GM12878 (cell line): ENCODE measurements at regions not wholly inside any gene's neighbourhood (a gene's known extent, or its start where the extent isn't known, plus 50 kb on each side); places are given as distances from the start of the nearest gene placed in this dataset.

Experiments used
- ATAC-seq: fragments of 200-7000 bp; cut with Tn5 transposase; 3 replicates; pipeline ENCODE4 v1.9.1; 2020; ENCODE audit warnings: mild to moderate bottlenecking, moderate library complexity
- BruUV-seq: library from RNA; stranded (reverse); fragments of 400-500 nt; replicated peaks from 2 replicates; lab custom pipeline; 2021; lab: Mats Ljungman, UMichigan
- CTCF ChIA-PET: fragments of 300-600 bp; sonication (Branson Sonifier 250); formaldehyde crosslinking; extraction: SDS; loops from one replicate; lab custom pipeline; 2021; ENCODE audit warnings: inconsistent platforms; lab: Yijun Ruan, JAX
- POLR2A ChIA-PET: fragments of 350-600 bp; formaldehyde crosslinking; extraction: SDS; loops from one replicate; lab custom pipeline; 2021; ENCODE audit warnings: inconsistent platforms; lab: Charles Lee
- RAD21 ChIA-PET: fragments of 300-600 bp; sonication (Branson Sonifier 250); formaldehyde crosslinking; loops from one replicate; lab custom pipeline; 2023; ENCODE audit warnings: antibody characterized with exemption; ENCODE audit not compliant: unreplicated experiment; lab: Charles Lee
- SMC1A ChIA-PET: fragments of 300-600 bp; sonication (Branson Sonifier 250); formaldehyde crosslinking; loops from one replicate; lab custom pipeline; 2023; ENCODE audit not compliant: unreplicated experiment, uncharacterized antibody; lab: Charles Lee
- DNase-seq: peaks from one replicate; pipeline ENCODE4 v3.0.0-alpha.2; 2011; ENCODE audit warnings: low read depth, low spot score
- FAIRE-seq: peaks from 3 replicates; lab custom pipeline; 2011; peaks lifted over from hg19 to GRCh38; lab: Jason Lieb, UNC
- H2AFZ ChIP-seq: 2 replicates; pipeline ENCODE4 v1.6.0; 2011; ENCODE audit warnings: low read depth, low read length, control low read depth; ENCODE audit not compliant: control insufficient read depth
- H3K27ac ChIP-seq: 2 replicates; pipeline ENCODE4 v1.5.1; 2011; ENCODE audit warnings: control low read depth; ENCODE audit not compliant: control insufficient read depth, insufficient read depth
- H3K27me3 ChIP-seq, 2 experiments: replicated peaks in 1 of 2; 2 replicates each; pipeline versions ENCODE4 v1.6.0 to v1.6.1; 2011; ENCODE audit warnings: low read length in 1 of 2; ENCODE audit not compliant: control insufficient read depth in 2 of 2, insufficient read depth in 2 of 2
- H3K36me3 ChIP-seq, 2 experiments: 2 replicates each; pipeline ENCODE4 v1.5.1; 2011; ENCODE audit warnings: low read length in 1 of 2; ENCODE audit not compliant: control insufficient read depth in 2 of 2, insufficient read depth in 2 of 2
- H3K4me1 ChIP-seq: 2 replicates; pipeline ENCODE4 v1.6.1; 2011; ENCODE audit warnings: mild to moderate bottlenecking, low read length, moderate library complexity, mixed read lengths; ENCODE audit not compliant: control insufficient read depth, insufficient read depth
- H3K4me2 ChIP-seq: 2 replicates; pipeline ENCODE4 v1.6.0; 2011; ENCODE audit warnings: control low read depth; ENCODE audit not compliant: control insufficient read depth, insufficient read depth
- H3K4me3 ChIP-seq: fragments of 200-600 bp; sonication (generic); 2 replicates; pipeline ENCODE4 v1.5.1; 2016
- H3K79me2 ChIP-seq: 2 replicates; pipeline ENCODE4 v1.6.0; 2011; ENCODE audit warnings: low read length; ENCODE audit not compliant: control insufficient read depth, insufficient read depth
- H3K9ac ChIP-seq: 2 replicates; pipeline ENCODE4 v1.8.0; 2011; ENCODE audit warnings: low read length, control low read depth, mixed read lengths; ENCODE audit not compliant: control insufficient read depth, insufficient read depth
- H3K9me3 ChIP-seq: replicated peaks from 3 replicates; pipeline ENCODE4 v1.5.1; 2011; ENCODE audit warnings: mild to moderate bottlenecking, low read length; ENCODE audit not compliant: control insufficient read depth, insufficient read depth
- H4K20me1 ChIP-seq: 2 replicates; pipeline ENCODE4 v1.6.0; 2011; ENCODE audit not compliant: control insufficient read depth, insufficient read depth
- MEF2B ChIP-seq: fragments of 450-650 bp; IDR thresholded peaks from 2 replicates; pipeline ENCODE4 v1.6.1; 2018; ENCODE audit warnings: mild to moderate bottlenecking, moderate library complexity; ENCODE audit not compliant: partially characterized antibody, poor library complexity, severe bottlenecking
- NFYA ChIP-seq: IDR thresholded peaks from 2 replicates; pipeline ENCODE4 v1.6.1; 2011; ENCODE audit warnings: low read depth, mild to moderate bottlenecking, low read length, improper control_type of control experiment, borderline replicate concordance
- RB1 ChIP-seq: fragments of 450-650 bp; formaldehyde crosslinking; IDR thresholded peaks from 2 replicates; pipeline ENCODE4 v1.6.1; 2017; ENCODE audit warnings: mild to moderate bottlenecking, borderline replicate concordance
- SMAD1 ChIP-seq: fragments of 450-650 bp; IDR thresholded peaks from 2 replicates; pipeline ENCODE4 v1.6.1; 2018; ENCODE audit warnings: mild to moderate bottlenecking, low read depth; ENCODE audit not compliant: partially characterized antibody
- SMC3 ChIP-seq: IDR thresholded peaks from 2 replicates; pipeline ENCODE4 v1.6.1; 2011; ENCODE audit warnings: low read length, improper control_type of control experiment, borderline replicate concordance
- SREBF2 ChIP-seq: IDR thresholded peaks from 2 replicates; pipeline ENCODE4 v1.6.1; 2012; ENCODE audit warnings: mild to moderate bottlenecking, low read length
- SUPT20H ChIP-seq: IDR thresholded peaks from 2 replicates; pipeline ENCODE4 v1.6.1; 2011; ENCODE audit warnings: low read depth, mild to moderate bottlenecking, low read length, moderate library complexity, borderline replicate concordance; ENCODE audit not compliant: control insufficient read depth
- TCF7 ChIP-seq: IDR thresholded peaks from 2 replicates; pipeline ENCODE4 v1.6.1; 2014; ENCODE audit warnings: antibody characterized with exemption, borderline replicate concordance
- ZNF622 ChIP-seq: fragments of 450-650 bp; IDR thresholded peaks from 2 replicates; pipeline ENCODE4 v1.6.1; 2017; ENCODE audit warnings: mild to moderate bottlenecking, inconsistent platforms
- WGBS: methylation state at CpG from one replicate; pipeline ENCODE4 v1.1.6; 2016; ENCODE audit warnings: low lambda C conversion rate; ENCODE audit not compliant: insufficient replicate concordance, insufficient coverage; ENCODE audit errors: missing lambda C conversion rate; 5-methylcytosine and 5-hydroxymethylcytosine counted together
- in situ Hi-C: fragments of 300-500 bp; cut with MboI; formaldehyde crosslinking; loops from 9 replicates; pipeline ENCODE4 v1.14.3; 2018; ENCODE audit warnings: mixed read lengths
- intact Hi-C: fragments of 100-400 bp; cut with micrococcal nuclease; formaldehyde crosslinking; loops from one replicate; pipeline ENCODE4 v1.14.2; 2022; ENCODE audit not compliant: unreplicated experiment
- TF ChIP-seq, protein P1 (sequence below): IDR thresholded peaks from 2 replicates; pipeline ENCODE4 v1.6.1; 2012; ENCODE audit warnings: low read depth, low read length, improper control_type of control experiment
- TF ChIP-seq, protein P2 (sequence below): fragments of 450-650 bp; IDR thresholded peaks from 2 replicates; pipeline ENCODE4 v1.6.1; 2016; ENCODE audit warnings: mild to moderate bottlenecking
- TF ChIP-seq, protein P3 (sequence below): fragments of 450-650 bp; formaldehyde crosslinking; IDR thresholded peaks from 2 replicates; pipeline ENCODE4 v1.4.0; 2022; ENCODE audit warnings: mild to moderate bottlenecking, moderate library complexity
- TF ChIP-seq, protein P4 (sequence below): fragments of 450-650 bp; IDR thresholded peaks from 2 replicates; pipeline ENCODE4 v1.6.1; 2016; ENCODE audit warnings: mild to moderate bottlenecking
- TF ChIP-seq, protein P5 (sequence below): fragments of 450-650 bp; IDR thresholded peaks from 2 replicates; pipeline ENCODE4 v1.6.1; 2017; ENCODE audit warnings: mild to moderate bottlenecking
- TF ChIP-seq, protein P6 (sequence below): fragments of 450-650 bp; IDR thresholded peaks from 2 replicates; pipeline ENCODE4 v1.6.1; 2017; ENCODE audit warnings: borderline replicate concordance

DNA sequence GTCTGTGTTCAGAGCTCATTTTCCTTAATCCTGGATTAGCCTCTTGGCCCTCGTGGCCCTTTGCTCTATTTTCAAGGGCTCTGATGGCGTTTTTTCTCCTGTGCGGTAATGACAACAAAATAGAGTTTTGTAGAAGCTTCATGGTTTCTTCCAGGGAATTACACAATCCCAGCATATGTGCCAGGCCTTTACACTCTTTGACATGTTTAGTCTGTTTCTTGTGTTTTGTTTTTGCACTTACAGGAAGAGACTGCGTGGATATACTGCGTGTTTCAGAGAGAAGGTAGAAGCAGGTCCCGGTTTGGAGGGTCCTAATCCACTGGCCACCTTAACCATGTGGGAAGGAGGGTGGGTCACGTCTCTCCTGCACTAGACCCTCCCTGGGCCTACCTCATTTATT is 400.2 kb upstream of the IRX4 start:
- no peak for DNase-seq
- H3K4me2 ChIP-seq = no peak overlapping the region
- ChIA-PET POLR2A (no interaction called here), CTCF (no interaction called here), RAD21 (no interaction called here), SMC1A (no interaction called here)
- no peaks in the 10 kb centered on the region for H3K27me3 ChIP-seq
- no peak for FAIRE-seq
- in situ Hi-C loops (no loop called here), intact Hi-C loops (no loop called here)
- H3K36me3 ChIP-seq = no peaks in the 10 kb centered on the region
- H3K27ac ChIP-seq = no peak overlapping the region
- no peaks in the 10 kb centered on the region for H4K20me1 ChIP-seq
- H3K9ac ChIP-seq = no peak overlapping the region
- no peaks in the 10 kb centered on the region; the same call in 2 of the 3 replicates for H3K9me3 ChIP-seq
- H3K4me1 ChIP-seq = no peaks in the 10 kb centered on the region
- H3K79me2 ChIP-seq = no peaks in the 10 kb centered on the region
- no peak for ATAC-seq
- no TSS peak for BruUV-seq
- H2AFZ ChIP-seq = no peak overlapping the region
- WGBS = 13% methylated on average over 7 of the region's 7 CpGs
- H3K4me3 ChIP-seq = no peak overlapping the region
- TF ChIP-seq, protein P1, sequence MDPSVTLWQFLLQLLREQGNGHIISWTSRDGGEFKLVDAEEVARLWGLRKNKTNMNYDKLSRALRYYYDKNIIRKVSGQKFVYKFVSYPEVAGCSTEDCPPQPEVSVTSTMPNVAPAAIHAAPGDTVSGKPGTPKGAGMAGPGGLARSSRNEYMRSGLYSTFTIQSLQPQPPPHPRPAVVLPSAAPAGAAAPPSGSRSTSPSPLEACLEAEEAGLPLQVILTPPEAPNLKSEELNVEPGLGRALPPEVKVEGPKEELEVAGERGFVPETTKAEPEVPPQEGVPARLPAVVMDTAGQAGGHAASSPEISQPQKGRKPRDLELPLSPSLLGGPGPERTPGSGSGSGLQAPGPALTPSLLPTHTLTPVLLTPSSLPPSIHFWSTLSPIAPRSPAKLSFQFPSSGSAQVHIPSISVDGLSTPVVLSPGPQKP = no peak
- TF ChIP-seq SUPT20H (no peak), ZNF622 (no peak), RB1 (no peak), TCF7 (no peak), NFYA (no peak), SREBF2 (no peak), SMAD1 (no peak), MEF2B (no peak), SMC3 (no peak)
- TF ChIP-seq, protein P2, sequence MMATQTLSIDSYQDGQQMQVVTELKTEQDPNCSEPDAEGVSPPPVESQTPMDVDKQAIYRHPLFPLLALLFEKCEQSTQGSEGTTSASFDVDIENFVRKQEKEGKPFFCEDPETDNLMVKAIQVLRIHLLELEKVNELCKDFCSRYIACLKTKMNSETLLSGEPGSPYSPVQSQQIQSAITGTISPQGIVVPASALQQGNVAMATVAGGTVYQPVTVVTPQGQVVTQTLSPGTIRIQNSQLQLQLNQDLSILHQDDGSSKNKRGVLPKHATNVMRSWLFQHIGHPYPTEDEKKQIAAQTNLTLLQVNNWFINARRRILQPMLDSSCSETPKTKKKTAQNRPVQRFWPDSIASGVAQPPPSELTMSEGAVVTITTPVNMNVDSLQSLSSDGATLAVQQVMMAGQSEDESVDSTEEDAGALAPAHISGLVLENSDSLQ = no peak
- TF ChIP-seq, protein P3, sequence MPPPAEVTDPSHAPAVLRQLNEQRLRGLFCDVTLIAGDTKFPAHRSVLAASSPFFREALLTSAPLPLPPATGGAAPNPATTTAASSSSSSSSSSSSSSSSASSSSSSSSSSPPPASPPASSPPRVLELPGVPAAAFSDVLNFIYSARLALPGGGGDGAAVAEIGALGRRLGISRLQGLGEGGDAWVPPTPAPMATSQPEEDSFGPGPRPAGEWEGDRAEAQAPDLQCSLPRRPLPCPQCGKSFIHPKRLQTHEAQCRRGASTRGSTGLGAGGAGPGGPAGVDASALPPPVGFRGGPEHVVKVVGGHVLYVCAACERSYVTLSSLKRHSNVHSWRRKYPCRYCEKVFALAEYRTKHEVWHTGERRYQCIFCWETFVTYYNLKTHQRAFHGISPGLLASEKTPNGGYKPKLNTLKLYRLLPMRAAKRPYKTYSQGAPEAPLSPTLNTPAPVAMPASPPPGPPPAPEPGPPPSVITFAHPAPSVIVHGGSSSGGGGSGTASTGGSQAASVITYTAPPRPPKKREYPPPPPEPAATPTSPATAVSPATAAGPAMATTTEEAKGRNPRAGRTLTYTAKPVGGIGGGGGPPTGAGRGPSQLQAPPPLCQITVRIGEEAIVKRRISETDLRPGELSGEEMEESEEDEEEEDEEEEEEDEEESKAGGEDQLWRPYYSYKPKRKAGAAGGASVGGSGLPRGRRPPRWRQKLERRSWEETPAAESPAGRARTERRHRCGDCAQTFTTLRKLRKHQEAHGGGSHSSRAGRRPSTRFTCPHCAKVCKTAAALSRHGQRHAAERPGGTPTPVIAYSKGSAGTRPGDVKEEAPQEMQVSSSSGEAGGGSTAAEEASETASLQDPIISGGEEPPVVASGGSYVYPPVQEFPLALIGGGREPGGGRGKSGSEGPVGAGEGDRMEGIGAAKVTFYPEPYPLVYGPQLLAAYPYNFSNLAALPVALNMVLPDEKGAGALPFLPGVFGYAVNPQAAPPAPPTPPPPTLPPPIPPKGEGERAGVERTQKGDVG = no peak
- TF ChIP-seq, protein P4, sequence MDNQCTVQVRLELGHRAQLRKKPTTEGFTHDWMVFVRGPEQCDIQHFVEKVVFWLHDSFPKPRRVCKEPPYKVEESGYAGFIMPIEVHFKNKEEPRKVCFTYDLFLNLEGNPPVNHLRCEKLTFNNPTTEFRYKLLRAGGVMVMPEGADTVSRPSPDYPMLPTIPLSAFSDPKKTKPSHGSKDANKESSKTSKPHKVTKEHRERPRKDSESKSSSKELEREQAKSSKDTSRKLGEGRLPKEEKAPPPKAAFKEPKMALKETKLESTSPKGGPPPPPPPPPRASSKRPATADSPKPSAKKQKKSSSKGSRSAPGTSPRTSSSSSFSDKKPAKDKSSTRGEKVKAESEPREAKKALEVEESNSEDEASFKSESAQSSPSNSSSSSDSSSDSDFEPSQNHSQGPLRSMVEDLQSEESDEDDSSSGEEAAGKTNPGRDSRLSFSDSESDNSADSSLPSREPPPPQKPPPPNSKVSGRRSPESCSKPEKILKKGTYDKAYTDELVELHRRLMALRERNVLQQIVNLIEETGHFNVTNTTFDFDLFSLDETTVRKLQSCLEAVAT = no peak
- TF ChIP-seq, protein P5, sequence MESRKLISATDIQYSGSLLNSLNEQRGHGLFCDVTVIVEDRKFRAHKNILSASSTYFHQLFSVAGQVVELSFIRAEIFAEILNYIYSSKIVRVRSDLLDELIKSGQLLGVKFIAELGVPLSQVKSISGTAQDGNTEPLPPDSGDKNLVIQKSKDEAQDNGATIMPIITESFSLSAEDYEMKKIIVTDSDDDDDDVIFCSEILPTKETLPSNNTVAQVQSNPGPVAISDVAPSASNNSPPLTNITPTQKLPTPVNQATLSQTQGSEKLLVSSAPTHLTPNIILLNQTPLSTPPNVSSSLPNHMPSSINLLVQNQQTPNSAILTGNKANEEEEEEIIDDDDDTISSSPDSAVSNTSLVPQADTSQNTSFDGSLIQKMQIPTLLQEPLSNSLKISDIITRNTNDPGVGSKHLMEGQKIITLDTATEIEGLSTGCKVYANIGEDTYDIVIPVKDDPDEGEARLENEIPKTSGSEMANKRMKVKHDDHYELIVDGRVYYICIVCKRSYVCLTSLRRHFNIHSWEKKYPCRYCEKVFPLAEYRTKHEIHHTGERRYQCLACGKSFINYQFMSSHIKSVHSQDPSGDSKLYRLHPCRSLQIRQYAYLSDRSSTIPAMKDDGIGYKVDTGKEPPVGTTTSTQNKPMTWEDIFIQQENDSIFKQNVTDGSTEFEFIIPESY = no peak
- TF ChIP-seq, protein P6, sequence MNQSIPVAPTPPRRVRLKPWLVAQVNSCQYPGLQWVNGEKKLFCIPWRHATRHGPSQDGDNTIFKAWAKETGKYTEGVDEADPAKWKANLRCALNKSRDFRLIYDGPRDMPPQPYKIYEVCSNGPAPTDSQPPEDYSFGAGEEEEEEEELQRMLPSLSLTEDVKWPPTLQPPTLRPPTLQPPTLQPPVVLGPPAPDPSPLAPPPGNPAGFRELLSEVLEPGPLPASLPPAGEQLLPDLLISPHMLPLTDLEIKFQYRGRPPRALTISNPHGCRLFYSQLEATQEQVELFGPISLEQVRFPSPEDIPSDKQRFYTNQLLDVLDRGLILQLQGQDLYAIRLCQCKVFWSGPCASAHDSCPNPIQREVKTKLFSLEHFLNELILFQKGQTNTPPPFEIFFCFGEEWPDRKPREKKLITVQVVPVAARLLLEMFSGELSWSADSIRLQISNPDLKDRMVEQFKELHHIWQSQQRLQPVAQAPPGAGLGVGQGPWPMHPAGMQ = no peak
